ENCODE measurements at regions not wholly inside any gene's neighbourhood (a gene's known extent, or its start where the extent isn't known, plus 50 kb on each side); places are given as distances from the start of the nearest gene placed in this dataset.
"Not testable (repeated sequence)": the region's sequence is repeated elsewhere in the genome, so short reads cannot be mapped to it uniquely, and the experiment has no call there.

DNA sequence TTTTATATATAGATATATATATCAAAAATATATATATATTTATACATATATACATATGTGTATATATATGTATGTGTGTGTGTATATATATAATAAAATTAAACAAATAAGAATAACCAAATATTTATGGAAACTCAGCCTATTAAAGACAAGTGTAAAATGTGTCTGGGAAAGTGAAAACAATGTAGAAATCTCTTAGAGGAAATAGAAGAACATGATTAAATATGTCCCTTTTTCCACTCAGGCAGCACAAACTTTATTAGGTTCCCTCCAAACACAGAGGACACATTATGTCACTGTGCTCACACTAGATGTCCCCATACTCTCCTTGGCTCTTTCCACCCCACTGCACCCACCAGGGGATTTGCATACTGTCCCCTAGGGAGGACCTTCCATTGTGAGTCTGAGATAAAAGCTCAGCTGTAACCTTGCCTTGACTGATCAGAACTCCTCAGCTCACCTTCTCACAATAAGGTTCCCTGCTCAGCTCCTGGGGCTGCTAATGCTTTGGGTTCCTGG, 1360.7 kb downstream of the RPIA start:
- DNase-seq, ATAC-seq: not testable (repeated sequence)

DNA sequence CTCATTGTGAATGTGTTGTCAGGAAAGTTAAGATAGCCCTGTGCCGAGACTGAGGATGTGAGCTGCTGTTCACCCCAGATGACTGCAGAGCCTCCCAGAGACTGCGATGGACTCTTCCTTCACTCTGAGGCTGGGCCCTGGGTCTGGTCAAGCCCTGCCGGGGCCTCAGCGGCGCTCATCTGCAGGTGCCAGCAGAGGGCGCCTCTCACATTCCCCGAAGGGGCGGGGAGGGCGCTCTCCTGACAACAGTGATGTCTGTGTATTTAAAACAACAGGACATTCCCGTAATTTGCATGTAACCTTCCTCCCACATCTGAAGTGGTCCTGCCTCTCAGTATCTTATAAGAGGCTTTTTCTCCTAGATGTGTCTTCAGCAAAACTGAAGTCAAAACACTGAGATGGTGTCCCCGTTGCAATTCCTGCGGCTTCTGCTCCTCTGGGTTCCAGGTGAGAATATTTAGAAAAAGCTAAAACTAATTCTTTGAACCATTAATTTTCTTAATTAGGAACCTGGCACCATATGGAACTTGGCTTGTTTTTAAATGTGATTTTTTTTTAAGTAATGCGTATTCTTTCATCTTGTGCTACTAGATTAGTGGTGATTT, 1377.9 kb downstream of the RPIA start:
- ATAC-seq (peak; percentile 49), DNase-seq (peak; percentile 25)

DNA sequence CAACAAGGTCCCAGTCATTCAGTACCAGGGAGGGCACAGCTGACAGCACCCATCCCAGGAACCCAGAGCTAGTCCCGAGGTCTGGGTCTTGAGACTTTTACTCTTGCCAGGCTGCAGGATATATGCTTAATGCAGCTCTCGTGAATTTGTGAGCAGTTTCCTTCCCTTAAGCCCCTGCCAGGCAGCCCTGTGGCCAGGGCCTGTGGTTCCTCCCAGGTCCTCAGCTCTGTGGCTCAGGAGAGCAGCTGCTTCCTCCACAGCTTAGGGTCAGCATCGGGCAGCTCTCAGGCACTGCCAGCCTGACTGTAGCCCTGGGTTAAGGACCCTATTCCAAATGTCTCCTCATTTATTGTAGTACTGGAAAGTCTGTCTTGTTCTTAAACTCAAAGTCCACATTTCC, 1384.8 kb downstream of the RPIA start:
- ATAC-seq, result no peak
- no peak for DNase-seq

DNA sequence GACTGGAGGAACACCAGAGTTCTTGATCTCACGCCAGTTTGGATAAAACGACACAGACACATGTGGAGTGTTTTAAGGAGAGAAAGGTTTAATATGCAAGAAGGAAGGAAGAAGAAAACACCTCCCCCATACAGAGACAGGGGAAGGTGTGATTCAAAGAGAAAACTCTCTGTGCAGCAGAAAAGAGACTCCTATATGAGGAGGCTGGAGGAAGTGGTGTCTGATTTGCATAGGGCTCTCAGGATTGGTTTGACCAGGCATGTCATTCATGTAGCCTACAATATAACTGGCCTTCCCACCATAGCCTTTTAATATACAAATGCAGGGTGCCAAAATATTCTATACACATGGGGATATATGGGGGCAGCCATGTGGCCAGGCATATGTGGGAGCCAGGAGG, 1386.5 kb downstream of the RPIA start:
- DNase-seq (no peak), ATAC-seq (no peak)

DNA sequence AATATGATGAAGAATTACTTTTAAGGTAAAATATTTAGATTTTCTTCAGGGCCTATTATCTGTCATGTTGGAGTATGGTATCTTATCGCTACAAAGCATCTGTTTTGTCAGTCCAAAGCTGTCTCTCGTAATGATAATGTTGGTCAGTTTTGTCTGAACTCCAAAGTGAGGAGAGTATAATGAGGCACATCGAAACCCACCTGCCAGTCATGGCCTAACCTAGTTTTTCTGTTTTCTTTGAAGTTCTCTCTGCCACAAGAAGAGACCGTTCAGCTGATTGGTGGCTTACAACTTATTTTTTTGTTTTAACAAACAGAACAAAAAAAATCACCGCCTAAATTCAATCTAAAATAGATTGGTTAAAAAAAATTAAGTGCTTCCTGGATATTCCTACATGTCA, 1387.9 kb downstream of the RPIA start:
- DNase-seq (no peak), ATAC-seq (no peak)

DNA sequence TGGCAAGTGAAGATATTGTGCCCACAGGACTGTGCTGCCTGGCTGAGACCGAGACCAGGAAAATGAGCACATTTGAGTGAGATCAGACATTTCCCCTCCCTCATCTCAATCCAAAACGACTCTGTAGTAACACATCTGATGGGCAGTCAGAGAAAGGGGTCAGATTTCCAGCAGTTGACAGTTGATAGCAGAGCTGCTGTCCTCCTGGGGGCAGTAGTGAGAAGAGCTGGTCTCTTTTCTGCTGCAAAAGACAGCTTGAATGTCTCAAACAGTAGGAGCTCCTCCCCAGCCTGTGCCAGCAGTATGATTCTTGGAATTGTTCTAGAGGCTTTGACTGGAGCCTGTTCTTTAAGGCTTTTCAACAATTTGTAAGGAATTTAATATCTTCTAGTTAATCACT, 1396.3 kb downstream of the RPIA start:
- not testable (repeated sequence) for DNase-seq, ATAC-seq

DNA sequence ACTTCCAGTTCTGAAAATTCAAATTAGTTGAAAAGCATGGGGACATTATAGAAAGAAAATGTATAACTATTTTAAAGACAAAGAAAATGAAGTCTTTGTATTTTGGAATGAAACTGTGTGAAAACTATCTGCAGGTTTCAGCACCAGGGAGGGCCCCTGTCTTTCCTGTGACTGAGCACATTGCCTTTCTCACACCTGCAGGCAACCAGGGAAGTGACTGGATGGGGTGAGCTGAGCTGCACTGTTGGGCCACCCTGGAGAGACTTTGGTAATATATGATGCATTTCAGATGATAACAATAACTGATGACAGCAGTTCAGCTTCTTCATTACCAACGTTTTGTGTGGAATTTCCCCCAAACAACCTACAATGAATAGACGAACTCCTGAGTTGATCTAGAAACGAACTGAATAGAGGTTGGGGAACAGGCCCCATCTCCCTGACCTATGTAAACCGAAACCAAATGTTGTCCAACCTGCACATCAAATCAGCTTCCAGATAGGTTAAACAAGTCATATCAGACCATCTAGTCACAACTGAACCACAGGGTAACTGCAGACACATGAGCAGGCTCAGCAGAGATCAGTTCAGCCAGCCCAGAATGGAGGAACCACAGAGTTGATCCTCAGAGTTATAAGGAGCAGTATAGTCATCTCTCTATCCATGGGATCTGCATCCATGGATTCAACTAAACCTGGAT, 1402.2 kb downstream of the RPIA start:
- not testable (repeated sequence) for DNase-seq, ATAC-seq

DNA sequence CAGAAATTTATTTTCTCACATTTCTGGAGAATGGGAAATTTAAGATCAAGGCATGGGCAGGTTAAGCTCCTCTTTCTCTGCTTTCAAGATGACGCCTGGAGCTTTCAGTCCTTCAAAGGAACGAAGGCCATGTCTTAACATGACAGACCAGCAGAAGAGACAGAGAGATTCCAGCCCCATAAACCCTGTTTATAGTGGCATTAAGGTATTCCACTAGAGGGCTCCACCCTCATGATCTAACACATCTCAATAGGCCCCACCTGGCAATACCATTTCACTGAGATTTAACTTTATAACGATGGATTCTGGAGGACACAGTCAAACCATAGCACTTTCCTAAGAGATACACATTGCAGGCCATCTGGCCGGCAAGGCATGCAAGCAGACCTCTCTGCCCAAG, 1406.1 kb downstream of the RPIA start:
- DNase-seq, ATAC-seq: not testable (repeated sequence)

DNA sequence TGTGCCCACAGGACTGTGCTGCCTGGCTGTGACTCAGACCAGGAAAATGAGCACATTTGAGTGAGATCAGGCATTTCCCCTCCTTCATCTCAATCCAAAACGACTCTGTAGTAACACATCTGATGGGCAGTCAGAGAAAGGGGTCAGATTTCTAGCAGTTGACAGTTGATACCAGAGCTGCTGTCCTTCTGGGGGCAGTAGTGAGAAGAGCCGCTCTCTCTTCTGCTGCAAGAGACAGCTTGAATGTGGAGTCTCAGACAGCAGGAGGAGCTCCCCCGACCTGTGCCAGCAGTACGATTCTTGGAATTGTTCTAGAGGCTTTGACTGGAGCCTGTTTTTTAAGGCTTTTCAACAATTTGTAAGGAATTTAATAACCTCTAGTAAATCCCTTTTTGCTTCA, 1413.7 kb downstream of the RPIA start:
- ATAC-seq, result not testable (repeated sequence)

DNA sequence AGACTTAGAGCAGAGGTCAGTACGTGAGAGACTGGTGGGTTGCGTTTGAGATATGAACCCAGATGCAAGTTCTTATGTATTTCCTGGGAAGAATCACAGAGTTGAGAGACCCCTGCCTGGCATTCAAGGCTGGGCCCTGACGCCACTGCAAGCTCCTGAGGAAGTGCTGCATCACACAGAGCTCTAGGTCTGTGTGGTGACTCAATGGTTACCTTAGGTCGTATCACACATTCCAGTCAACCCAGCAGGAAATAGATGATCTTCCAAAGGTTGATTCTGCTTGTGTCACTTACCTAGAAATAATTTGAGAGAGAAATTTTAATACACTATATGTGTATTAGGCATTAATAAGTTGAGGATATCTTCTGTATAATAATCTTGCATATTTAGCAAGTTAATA, 1431.9 kb downstream of the RPIA start:
- ATAC-seq, DNase-seq: not testable (repeated sequence)

More for the DNA sequence above, 1413.7 kb downstream of the RPIA start:
- DNase-seq, result not testable (repeated sequence)

DNA sequence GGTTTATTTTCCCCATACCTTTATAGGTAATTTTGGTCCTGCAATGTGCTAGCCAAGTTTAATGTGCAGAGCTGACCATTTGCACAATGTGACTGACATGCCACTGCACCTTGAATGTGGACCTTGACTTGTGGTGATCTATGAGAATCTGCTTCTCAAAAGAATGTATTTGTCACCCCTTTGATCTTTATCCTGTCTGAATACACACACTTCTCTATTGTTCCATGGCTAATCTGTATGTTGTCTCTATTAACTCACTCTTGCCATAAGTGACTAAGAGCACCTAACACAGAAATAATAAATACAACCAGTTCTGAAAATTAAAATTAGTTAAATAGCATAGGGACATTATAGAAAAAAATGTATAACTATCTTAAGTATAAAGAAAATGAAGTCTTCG, 1447.6 kb downstream of the RPIA start:
- DNase-seq, ATAC-seq: not testable (repeated sequence)

DNA sequence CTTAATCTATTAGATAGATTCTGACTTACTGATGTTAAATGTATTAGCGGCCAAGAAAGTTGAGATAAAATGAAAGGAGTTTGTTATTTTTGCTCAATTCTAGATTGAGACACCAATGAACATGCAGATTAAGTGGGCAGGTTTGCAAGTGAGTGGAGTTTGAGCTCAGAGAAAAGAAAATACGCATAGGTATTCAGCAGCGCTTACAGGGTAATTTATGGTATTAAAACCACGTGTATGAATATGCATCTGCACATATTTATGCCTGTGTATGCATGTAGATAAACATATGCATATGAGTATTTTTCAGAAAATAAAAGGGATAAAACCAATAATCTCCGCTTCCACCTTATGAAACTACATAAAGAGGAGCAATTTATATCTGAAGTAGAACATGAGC, 1450.1 kb downstream of the RPIA start:
- not testable (repeated sequence) for ATAC-seq, DNase-seq

DNA sequence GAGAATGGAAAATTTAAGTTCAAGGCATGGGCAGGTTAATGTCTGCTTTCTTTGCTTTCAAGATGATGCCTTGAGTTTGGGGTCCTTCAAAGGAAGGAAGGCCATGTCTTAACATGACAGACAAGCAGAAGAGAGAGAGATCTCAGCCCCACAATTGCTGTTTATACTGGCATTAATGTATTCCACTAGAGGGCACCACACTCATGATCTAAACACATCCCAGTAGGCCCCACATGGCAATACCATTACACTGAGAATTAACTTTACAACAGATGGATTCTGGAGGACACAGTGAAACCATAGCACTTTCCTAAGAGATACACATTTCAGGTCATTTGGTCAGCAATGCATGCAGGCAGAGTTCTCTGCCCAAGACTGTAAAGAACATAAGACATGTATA, 1460.3 kb downstream of the RPIA start:
- ATAC-seq, DNase-seq: not testable (repeated sequence)

DNA sequence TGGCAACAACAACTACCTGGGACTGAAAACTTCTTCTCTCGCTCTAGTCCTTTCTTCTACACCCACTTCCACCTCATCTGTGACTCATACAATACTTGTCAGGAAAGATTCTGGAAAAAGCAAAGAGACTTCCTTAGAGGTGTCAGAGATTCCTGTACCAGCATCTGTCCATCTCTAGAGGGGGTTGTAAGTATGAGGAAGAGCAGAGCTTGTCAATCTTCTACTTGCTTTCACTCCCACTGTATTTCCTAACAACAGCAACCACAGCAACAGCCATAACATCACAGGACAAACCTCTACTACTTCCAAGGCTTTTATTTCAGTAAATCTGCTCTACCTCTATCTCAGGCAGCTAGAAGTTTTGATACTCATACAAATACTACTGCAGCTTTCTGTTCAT, 1479.5 kb downstream of the RPIA start:
- not testable (repeated sequence) for DNase-seq, ATAC-seq

DNA sequence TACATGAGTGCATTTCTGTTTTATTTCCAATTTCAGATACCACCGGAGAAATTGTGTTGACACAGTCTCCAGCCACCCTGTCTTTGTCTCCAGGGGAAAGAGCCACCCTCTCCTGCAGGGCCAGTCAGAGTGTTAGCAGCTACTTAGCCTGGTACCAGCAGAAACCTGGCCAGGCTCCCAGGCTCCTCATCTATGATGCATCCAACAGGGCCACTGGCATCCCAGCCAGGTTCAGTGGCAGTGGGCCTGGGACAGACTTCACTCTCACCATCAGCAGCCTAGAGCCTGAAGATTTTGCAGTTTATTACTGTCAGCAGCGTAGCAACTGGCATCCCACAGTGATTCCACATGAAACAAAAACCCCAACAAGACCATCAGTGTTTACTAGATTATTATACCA, 1481.6 kb downstream of the RPIA start:
- DNase-seq, ATAC-seq: not testable (repeated sequence)

DNA sequence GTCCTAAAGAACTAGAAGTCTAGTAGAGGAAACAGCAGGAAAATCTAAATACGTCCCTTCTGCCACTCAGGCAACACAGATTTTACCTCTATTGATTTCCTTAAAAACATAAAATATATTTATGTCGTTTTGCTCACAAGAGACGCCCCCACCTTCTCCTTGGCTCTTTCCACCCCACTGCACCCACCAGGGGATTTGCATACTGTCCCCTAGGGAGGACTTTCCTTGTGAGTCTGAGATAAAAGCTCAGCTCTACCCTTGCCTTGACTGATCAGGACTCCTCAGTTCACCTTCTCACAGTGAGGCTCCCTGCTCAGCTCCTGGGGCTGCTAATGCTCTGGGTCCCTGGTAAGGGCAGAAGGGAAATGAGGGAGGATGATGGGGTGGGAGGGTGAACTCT, 1488.1 kb downstream of the RPIA start:
- not testable (repeated sequence) for ATAC-seq, DNase-seq

DNA sequence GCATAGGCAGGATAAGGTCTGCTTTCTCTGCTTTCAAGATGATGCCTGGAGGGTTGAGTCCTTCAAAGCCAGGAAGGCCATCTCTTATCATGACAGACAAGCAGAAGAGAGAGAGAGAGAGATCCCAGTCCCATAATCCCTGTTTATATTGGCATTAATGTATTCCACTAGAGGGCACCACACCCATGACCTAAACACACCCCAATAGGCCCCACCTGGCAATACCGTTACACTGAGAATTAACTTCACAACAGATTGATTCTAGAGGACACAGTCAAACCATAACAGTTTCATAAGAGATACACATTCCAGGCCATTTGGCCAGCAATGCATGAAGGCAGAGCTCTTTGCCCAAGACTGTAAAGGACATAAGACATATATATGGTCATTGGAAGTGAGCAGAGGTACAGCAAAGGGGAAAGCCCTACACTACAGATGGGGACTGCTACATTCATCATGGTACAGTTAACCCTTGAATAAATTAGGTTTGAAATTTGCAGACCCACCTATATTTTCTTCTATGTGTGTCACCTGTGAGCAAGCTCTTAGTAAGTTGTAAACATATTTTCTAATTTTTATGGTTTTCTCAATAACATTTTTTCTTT, 1516.1 kb downstream of the RPIA start:
- ATAC-seq (no peak), DNase-seq (no peak)

DNA sequence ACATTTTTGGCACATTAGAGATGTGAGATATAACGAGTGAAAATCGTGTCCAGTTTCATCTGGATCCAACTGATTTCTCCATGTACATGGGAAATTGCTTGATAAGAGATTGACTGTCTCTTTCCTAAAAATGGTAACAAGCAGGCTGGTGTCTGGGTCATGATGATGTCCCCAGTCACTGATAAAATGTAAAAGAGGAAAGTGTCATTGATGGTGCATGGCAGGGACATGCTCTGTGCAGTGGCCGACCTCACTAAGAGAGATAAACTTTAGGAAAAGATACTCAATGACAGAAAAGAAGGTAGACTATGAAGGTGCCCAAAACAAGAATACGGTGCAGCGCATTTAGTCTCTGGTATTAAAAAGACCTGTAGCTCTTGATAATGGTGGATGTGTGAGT, 1517.5 kb downstream of the RPIA start:
- no peak for DNase-seq
- ATAC-seq, result no peak

DNA sequence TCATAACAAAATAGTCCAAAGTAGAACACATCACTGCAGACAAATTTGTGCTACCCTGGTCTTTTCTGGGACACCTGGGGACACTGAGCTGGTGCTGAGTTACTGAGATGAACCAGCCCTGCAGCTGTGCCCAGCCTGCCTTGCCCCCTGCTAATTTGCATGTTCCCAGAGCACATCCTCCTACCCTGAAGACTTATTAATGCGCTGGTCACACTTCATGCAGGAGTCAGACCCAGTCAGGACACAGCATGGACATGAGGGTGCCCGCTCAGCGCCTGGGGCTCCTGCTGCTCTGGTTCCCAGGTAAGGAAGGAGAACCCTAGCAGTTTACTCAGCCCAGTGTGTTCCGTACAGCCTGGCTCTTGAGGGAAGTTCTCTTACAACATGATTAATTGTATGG, 1518.3 kb downstream of the RPIA start:
- DNase-seq, result no peak
- ATAC-seq, result no peak

DNA sequence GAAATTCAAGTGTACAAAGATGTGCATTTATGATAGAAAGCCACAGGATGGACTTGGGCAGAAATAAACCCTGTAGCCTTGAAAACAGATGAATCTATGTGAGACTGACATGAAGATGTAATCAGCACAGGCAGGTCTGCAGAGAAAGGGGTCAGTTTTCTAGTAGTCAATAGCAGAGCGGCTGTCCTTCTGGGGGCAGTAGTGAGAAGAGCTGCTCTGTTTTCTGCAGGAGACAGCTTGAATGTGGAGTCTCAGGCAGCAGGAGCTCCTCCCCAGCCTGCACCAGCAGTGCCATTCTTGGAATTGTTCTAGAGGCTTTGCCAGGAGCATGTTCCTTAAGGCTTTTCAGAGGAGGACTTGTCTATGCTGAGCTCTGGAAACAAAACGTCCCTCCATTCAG, 1524.4 kb downstream of the RPIA start:
- DNase-seq, ATAC-seq: not testable (repeated sequence)

DNA sequence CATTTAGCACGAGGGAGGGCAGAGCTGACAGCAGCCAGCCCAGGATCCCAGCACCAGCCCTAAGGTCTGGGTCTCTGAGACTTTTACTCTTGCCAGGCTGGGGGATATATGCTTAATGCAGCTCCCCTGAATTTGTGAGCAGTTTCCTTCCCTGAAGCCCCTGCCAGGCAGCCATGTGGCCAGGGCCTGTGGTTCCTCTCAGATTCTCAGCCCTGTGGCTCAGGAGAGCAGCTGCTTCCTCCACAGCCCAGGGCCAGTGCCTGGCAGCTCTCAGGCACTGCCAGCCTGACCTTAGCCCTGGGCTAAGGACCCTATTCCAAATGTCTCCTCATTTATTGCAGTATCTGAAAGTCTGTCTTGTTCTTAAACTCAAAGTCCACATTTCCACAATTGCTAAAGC, 1525.3 kb downstream of the RPIA start:
- ATAC-seq, DNase-seq: not testable (repeated sequence)

DNA sequence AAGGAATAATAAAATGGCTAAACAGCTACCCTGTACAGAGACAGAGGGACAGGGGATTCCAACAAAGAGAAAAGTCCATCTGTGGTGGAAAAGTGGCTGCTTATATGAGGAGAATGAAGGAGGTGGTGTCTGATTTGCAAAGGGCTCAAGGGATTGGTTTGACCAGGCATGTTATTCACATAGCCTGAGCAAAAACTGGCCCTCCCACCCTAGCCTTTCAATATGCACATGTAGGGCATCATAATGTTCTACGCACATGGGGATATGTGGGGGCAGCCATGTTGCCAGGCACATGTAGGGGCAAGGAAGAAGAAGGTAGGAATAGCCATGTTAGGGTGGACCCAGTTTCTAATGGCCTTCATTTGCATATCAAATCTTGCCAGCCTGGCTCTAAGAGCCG, 1527.1 kb downstream of the RPIA start:
- not testable (repeated sequence) for ATAC-seq, DNase-seq

Measured in stimulated activated naive CD8-positive, alpha-beta T cell treated with anti-CD3 and anti-CD28 coated beads, Interleukin-15, Interleukin-2, amounts not matched to agents 100 U/mL and 50 U/mL, for 24 hours (primary cell).